Fibroblast of pulmonary artery (primary cell): ENCODE measurements at regions not wholly inside any gene's neighbourhood (a gene's known extent, or its start where the extent isn't known, plus 50 kb on each side); places are given as distances from the start of the nearest gene placed in this dataset.
"Not testable (repeated sequence)": the region's sequence is repeated elsewhere in the genome, so short reads cannot be mapped to it uniquely, and the experiment has no call there.

Experiments used
- DNase-seq: peaks from one replicate; pipeline ENCODE4 v3.0.0-alpha.2; 2010; ENCODE audit warnings: low read depth
- H3K4me3 ChIP-seq: replicated peaks from 2 replicates; pipeline ENCODE4 v1.5.1; 2011; ENCODE audit warnings: low read depth, mild to moderate bottlenecking, control low read depth, low read length, moderate library complexity
- TF ChIP-seq, protein P1 (sequence below): IDR thresholded peaks from 2 replicates; pipeline ENCODE4 v1.5.1; 2011; ENCODE audit warnings: mild to moderate bottlenecking, control low read depth, low read length, inconsistent platforms; ENCODE audit errors: missing control alignments

DNA sequence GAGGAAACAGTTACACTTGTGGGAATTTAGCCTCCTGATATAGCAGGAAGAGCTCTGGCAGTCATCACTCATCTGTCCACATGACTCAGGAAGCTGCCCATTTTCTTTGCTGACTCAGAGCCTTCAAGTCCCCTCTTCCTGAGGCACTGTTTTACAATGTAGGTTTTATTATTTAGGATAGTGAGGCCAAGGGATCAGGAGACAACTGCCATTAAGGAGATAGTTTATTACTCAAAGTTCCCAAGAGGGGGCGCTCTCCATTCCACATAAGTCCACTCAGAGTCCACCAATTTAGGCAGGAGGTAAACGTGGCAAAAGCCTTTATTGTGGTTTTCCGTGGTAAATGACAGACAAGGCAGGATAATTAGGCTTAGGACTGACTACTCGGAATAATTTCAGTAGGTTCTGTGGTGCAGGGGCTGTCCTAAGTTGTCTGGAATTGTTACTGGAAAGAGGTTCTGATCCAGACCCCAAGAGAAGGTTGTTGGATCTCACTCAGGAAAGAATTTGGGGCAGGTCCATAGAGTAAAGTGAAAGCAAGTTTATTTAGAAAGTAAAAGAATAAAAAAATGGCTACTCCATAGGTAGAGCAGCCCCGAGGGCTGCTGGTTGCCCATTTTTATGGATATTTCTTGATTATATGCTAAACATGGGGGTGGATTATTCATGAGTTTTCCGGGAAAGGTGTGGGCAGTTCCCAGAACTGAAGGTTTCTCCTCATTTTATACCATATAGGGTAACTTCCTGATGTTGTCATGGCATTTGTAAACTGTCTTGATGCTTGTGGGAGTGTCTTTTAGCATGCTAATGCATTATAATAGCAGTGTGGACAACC is 96.0 kb upstream of the RAB40AL start:
- TF ChIP-seq, protein P1, sequence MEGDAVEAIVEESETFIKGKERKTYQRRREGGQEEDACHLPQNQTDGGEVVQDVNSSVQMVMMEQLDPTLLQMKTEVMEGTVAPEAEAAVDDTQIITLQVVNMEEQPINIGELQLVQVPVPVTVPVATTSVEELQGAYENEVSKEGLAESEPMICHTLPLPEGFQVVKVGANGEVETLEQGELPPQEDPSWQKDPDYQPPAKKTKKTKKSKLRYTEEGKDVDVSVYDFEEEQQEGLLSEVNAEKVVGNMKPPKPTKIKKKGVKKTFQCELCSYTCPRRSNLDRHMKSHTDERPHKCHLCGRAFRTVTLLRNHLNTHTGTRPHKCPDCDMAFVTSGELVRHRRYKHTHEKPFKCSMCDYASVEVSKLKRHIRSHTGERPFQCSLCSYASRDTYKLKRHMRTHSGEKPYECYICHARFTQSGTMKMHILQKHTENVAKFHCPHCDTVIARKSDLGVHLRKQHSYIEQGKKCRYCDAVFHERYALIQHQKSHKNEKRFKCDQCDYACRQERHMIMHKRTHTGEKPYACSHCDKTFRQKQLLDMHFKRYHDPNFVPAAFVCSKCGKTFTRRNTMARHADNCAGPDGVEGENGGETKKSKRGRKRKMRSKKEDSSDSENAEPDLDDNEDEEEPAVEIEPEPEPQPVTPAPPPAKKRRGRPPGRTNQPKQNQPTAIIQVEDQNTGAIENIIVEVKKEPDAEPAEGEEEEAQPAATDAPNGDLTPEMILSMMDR: peak; percentile 28
- H3K4me3 ChIP-seq: no peak overlapping the region
- peak; percentile 31 for DNase-seq

DNA sequence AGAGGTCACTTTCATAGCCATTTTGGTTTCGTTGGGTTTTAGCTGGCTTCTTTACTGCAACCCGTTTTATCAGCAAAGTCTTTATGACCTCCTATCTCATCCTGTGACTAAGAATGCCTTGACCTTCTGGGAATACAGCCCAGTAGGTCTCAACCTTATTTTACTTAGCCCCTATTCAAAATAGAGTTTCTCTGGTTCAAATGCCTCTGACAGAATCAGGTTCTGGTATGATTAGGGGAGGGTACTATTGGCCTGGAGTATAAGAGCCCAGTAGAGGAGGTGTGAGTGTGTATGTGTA is 95.4 kb upstream of the RAB40AL start:
- TF ChIP-seq, protein P1: no peak
- H3K4me3 ChIP-seq: no peak overlapping the region
- DNase-seq: no peak

DNA sequence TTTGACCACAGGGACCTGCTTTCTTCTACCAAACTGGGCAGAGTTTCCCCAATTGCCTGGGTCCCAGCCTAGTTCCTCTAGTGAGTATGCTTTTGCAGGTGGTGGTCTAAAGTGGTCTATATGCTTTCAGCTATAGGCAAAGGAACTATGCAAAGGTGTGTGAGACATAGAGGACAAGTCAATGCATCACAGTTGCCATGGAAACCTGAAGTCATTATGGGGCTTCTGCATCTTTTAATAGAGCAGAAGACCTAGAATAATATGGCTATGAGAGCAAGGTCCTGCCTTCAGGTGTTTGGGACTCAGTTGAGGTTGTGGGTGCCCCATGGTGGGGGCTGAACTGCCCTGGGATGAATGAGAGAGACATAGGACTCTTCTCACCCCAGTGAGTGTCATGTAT is 92.1 kb upstream of the RAB40AL start:
- no peak overlapping the region for H3K4me3 ChIP-seq
- DNase-seq: no peak
- TF ChIP-seq, protein P1: no peak

DNA sequence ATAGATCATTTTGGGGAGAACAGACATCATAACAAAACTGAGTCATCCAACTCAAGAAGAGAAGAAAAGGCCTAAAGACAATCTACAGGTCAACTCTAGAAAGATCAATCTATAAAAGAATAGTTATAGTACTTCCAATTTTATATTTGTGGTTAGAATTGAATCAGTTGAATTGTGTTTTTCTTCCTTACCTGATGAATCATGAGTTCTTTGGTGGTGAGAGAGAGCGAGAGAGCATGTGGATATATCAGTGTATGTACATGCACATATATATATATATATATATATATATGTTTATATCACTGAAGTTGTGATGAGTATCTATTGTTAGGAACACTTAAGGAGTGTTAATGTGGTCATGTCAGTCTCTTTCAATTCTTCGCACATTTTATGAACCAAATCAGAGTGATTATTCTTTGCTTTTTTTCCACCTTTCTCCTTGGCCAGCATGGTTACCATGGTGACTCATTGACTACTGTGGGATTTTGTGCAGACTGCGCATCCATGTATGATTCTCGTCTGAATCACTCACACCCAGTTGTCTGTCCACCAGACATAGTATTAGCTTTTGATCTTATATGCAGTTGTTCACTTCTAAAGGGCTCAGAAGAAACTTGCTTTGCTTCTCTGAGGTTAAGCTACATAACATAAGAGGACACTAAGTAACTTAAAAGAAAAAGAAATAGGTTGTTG is 90.4 kb upstream of the RAB40AL start:
- TF ChIP-seq, protein P1: no peak
- H3K4me3 ChIP-seq: no peak overlapping the region
- DNase-seq: peak; percentile 22

DNA sequence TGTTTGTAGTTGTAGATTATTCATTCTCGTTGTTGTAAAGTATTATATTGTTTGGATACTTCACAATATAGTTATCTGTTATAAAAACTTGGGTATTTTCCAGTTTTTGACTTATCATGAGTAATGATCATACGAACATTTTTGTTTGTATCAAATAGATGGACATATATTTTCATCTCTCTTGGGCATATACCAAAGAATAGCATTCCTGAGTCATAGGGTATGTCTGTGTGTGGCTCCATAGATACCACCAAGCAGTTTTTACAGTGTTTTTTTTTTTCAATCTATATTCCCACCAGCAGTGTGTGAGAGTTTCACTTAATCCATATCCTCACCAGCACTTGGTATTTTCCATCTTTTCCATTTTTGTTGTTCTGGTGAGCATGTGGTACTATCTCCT is 89.7 kb upstream of the RAB40AL start:
- TF ChIP-seq, protein P1: no peak
- no peak overlapping the region for H3K4me3 ChIP-seq
- no peak for DNase-seq

DNA sequence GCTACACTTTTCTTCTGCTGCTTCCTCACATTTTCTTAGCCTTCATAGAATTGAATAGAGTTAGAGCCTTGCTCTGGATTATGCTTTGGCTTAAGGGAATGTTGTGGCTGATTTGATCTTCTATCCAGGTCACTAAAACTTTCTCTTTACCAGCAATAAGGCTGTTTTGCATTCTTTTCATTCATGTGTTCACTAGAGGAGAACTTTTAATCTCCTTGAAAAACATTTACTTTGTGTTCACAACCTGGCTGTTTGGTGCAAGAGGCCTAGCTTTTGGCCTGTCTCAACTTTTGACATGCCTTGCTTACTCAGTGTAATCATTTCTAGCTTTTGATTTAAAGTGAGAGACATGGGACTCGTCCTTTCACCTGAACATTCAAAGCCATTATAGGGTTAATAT is 87.7 kb upstream of the RAB40AL start:
- TF ChIP-seq, protein P1: no peak
- no peak overlapping the region for H3K4me3 ChIP-seq
- DNase-seq: no peak

DNA sequence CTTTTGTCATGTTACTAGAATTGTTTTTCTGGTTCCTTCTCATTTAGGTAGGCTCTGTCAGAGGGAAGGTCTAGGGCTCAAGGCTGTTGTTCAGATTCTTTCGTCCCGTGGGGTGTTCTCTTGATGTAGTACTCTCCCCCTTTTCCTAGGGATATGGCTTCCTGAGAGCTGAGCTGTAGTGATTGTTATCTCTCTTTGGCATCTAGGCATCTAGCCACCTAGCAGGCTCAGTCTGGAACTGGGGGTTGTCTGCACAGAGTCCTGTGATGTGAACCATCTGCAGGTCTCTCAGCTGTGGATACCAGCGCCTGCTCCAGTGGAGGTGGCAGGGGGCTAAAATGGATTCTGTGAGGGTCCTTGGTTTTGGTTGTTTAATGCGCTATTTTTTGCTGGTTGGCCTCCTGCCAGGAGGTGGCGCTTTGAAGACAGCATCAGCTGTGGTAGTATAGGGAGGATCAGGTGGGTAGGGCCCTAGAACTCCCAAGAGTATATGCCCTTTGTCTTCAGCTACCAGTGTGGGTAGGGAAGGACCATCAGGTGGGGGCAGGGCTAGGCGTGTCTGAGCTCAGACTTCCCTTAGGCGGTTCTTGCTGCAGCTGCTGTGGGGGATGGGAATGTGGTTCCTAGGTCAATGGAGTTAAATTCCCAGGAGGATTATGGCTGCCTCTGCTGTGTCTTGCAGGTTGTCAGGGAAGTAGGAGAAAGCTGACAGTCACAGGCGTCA is 78.1 kb upstream of the RAB40AL start:
- DNase-seq, H3K4me3 ChIP-seq: not testable (repeated sequence)
